HG03439 (cell line): ENCODE measurements at regions not wholly inside any gene's neighbourhood (a gene's known extent, or its start where the extent isn't known, plus 50 kb on each side); places are given as distances from the start of the nearest gene placed in this dataset.
"Not testable (repeated sequence)": the region's sequence is repeated elsewhere in the genome, so short reads cannot be mapped to it uniquely, and the experiment has no call there.

Source experiments
- ATAC-seq: cut with Tn5 transposase; IDR thresholded peaks from one replicate; pipeline ENCODE4 v1.9.1; 2021; ENCODE audit warnings: mild to moderate bottlenecking, moderate library complexity; ENCODE audit not compliant: unreplicated experiment

DNA sequence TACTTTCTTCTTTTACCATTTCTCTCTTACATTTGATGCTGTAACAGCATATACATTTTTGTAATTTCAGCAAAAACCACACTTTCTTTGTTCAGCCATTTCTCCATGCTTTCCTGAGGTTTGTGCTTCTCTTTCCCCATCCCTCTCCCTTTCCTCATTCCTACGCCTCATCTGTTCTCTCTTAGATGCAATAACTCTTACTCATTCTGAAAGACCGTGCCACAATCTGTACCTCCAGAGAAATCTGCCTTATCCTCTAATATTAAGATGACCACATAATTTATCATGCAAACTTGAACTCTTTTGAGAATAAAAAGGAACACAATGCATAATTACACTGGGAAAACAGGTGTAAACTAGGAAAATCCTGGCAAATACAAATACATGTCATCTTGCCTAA lies 588.9 kb downstream of the JRKL start:
- ATAC-seq, result no peak

DNA sequence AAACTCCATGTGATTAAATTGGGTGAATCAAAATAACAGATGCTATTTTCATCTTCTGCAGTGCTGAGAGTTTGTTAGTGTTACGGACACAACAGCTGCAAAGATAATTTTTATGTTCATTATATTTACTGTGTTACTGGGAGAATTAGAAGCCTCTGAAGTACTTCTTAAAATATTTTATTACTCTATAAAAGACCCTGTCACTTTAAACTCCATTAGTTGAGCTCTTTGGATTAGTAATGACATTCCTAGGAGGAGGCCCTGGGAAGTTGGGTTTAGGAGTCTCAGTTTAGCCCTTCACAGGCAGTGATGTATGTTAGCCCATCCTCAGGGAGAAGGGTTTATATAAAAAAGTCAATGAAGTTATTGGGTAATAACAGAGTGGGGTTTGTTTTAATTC lies 596.7 kb downstream of the JRKL start:
- ATAC-seq, result no peak

DNA sequence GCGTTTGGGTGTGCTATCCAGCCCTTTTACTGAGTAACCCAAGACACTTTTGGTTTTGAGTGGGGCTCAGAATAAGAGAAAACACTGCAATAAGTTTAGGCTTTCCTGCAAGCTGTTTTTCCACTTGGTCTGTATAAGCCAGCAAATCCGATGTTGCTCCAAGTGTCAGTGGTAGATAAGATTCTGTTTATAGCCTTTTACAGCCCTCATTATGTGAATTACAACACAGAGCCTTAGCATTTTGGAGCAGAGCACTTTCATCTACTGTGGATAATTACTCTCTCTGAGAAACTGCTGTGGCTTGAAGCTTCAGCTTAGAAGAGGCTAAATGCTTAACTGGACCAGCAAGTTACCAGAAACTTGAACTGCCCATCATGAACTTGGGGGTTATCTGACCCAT lies 601.1 kb downstream of the JRKL start:
- ATAC-seq, result no peak

DNA sequence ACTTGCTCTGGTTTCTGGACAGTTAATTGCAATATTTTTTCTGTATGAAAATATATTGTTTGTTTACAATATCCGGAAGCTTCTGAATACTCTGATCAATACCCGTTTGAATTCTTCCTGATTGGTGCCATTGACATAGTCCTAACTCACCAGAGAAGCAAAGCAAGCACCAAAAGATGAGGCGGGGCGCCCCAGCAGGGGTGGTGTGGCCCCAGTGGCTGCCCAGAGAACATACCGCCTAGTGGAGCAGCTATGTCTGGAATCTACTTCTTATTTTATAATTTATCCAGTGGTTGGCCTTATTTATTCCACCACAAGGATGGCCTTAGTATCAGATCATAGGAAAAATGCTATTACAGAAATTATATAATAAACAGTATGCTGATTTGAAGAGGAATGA lies 610.7 kb downstream of the JRKL start:
- ATAC-seq, result no peak

DNA sequence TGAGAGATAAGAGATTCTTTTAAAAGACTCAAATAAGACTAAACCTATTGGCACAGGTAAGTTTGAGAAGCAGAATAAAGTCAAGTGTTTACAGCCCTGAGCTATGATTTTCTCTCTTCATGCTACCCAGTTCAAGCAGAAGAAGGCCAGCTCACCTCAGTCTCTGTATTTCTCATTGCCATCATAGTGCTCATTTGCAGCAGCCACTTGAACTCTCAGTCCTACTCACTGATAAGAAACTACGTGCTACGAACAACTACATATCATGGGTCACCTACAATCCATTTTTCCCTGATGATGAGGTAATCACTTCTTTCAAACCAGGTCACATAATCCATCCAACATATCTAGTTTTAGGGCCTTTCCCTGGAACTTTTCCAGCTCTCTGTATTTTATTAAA lies 617.5 kb downstream of the JRKL start:
- ATAC-seq, result no peak

DNA sequence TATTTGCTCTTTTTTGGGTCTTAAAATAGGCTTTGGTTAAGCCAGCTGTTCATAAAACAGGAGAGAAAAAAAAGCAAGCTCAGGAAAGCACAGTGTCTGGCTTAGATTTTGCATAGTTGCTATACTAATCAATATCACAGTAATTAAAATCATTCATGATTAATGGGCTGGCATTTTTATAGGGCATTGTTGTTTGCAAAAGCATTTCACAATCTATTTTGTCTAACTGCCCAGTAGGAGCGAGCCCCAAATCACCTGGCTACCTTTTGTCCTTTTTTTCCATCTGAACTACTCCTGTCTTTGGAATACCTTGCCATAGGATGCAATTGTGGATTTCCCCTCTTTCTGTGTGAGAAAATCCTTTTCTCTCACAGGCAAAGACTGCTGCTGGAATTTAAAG lies 619.8 kb downstream of the JRKL start:
- no peak for ATAC-seq

DNA sequence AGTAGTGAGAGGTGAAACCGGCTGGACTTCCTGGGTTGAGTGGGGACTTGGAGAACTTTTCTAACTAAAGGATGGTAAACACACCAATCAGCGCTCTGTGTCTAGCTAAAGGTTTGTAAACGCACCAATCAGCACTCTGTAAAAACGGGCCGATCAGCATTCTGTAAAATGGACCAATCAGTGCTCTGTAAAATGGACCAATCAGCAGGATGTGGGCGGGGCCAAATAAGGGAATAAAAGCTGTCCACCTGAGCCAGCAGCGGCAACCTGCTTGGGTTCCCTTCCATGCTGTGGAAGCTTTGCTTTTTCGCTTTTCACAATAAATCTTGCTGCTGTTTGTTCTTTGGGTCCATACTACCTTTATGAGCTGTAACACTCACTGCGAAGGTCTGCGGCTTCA lies 621.2 kb downstream of the JRKL start:
- ATAC-seq, result not testable (repeated sequence)

DNA sequence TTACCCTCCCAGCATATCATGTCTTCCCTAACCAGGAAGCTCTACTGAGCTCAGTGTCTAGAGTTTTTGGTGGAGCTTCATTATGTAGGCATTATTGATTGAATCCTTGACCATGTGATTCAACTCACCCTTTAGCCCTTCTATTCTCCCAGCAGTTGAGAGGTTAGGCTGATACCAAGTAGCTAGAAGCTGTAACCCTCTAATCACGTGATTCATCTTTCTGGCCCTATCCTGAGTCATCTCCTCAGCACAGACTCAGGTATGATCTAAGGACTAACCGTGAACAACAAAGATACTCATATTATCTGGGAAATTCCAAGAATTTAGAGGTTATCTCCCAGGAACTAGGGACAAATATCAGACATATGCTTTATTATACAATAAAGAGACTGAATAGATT lies 625.5 kb downstream of the JRKL start:
- ATAC-seq, result no peak

DNA sequence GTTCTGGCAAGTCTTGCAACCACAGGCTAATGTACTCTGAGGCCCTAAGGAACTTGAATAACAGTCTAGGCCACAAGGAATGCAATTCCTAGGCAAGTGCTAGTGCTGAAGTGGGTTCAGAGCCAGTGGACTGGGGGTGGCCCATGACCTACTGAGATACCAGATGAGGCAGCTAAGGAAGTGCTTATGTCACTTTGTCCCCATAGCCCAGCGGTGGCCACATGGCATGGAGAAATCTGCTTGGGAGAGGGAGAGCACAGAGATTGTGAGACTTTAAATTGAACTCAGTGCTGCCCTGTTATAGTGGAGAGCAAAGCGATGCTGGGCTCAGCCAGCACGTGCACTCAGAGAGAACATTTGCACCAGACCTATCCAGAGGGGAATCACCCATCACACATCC lies 629.5 kb downstream of the JRKL start:
- ATAC-seq, result no peak

DNA sequence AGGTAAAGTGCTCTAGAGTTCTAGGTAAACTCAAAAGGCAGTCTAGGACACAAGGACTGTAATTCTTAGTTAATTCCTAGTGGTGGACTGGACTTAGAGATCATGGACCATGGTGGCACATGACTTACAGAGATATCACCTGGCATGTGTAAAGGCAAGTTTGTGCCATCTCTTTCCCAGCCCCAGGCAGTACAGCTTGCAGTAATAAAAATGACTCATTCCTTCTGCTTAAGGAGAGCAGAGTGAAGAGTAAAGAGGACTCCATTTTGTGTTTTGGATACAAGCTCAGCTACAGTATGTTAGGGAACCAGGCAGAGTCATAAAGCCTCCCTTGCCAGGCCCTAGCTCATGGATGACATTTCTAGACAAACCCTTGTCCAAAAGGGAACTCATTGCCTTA lies 629.9 kb downstream of the JRKL start:
- no peak for ATAC-seq

DNA sequence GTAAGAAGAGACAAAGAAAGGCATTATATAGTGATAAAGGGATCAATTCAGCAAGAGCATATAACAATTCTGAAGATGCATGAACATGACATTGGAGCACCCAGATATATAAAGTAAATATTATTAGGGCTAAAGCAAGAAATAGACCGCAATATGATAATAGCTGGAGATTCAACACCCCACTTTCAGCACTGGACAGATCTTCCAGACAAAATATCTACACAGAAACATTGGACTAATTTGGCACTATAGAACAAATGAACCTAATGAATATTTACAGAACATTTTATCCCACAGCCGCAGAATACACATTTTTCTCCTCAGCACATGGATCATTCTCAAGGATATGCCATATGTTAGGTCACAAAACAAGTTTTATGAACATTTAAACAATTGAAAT lies 633.1 kb downstream of the JRKL start:
- no peak for ATAC-seq

DNA sequence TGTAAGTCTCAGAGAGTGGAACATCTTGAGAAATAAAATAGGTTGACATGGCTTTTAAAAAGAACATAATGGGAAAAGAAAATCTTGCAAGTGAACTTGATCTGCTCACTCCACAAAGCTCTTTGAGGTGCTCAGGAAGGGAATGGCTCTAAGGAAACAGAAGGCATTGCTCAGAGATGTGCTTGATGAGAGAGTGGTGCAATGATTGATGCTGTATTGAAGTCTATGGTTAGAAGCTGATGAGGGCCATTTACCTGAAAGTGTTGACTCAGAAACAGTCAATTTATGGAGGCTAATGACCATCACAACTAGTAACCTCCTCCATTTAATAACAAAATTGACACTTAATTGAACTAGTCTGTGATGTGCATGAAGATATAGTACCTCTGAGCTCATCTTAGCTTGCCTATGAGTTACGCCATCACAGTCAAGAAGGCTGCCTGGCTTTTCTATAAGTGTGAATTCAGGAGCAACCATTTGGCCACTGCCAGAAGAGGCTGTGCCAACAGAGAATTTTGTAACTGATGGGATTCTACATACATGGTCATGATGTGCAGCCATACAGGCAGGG lies 639.1 kb downstream of the JRKL start:
- ATAC-seq, result no peak

DNA sequence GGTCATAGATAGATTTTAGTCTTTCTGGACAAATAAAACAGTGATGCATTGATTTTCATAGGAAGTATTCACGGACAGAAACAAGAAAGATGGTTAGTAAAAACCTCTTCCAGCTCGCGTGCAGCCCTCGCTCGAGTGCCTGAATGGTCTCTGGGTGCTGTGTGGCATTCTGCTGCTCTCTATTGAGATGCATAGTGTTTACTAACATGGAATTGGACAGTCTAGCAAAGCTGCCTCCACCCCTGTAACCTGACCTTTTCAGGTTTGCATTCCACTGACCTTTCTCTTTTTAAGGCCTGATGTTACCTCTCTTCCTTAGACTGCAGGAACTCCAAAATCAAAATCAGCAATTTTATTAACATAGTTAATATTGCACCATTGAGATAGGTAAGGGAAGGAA lies 643.4 kb downstream of the JRKL start:
- no peak for ATAC-seq

DNA sequence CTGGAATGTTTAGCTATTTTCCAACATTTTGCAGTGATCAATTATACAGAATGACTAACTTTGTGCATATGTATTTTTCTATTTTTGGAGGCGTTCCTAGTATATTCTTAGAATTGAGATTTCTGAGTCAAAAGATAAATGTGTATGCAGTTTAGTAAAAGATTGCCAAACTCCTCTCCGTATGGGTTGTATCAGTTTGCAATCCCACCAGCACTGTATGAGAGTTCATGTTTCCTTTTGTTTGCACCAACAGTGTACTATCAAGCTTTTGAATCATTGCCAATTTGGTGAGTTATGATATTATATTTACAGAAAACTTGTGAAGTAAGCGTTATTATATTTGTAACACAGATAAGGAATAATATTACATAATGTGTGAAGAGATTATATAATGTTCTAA lies 658.7 kb downstream of the JRKL start:
- no peak for ATAC-seq

DNA sequence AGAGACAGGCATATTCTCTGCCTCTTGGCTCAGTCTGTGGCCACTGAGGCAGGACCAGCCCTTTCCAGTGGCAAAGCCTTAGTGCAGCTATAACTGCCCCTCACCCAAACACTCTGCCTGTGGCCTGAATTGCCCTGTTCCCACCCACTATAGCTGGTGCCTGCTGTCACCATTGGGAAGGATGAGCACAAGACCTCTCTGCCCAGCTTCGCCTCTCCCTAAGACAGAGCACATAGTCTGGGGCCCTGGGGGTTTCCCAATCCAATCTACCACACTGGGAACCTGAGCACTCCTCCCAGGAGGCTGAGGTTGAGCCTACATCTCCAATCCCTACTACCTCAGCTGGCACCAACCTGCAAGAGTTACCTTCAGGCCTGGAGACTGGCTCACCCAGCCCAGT lies 670.4 kb downstream of the JRKL start:
- no peak for ATAC-seq

DNA sequence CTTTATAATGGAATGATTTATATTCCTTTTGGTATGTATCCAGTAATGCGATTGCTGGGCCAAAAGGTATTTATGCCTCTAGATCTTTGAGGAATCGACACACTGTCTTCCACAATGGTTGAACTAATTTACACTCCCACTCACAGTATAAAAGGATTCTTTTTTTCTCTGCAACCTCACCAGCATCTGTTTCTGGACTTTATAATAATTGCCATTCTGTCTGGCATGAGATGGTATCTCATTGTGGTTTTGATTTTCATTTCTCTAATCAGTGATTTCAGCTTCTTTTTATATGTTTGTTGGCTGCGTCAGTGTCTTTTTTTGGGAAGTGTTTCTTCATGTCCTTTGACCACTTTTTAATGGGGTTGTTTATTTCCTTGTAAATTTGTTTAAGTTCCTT lies 679.3 kb downstream of the JRKL start:
- ATAC-seq, result no peak

DNA sequence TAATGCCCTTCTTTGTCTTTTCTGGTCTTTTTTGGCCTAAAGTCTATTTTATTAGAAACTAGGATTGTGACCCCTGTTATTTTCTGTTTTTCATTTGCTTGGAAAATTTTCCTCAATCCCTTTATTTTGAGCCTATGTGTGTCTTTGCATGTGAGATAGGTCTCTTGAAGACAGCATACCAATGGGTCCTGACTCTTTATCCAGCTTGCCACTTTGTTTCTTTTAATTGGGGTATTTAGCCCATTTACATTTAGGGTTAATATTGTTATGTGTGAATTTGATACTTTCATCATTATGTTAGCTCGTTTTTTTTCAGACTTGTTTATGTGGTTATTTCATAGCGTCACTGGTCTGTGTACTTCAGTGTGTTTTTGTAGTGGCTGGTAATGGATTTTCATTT lies 682.6 kb downstream of the JRKL start:
- no peak for ATAC-seq

DNA sequence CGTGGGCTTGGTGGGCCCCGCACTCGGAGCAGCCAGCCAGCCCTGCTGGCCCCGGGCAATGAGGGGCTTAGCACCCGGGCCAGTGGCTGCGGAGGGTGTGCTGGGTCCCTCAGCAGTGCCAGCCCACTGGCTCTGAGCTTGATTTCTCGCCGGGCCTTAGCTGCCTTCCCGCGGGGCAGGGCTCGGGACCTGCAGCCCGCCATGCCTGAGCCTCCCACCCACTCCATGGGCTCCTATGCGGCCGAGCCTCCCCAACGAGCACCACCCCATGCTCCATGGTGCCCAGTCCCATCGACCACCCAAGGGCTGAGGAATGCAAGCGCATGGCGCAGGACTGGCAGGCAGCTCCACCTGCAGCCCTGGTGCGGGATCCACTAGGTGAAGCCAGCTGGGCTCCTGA lies 686.9 kb downstream of the JRKL start:
- ATAC-seq, result not testable (repeated sequence)

DNA sequence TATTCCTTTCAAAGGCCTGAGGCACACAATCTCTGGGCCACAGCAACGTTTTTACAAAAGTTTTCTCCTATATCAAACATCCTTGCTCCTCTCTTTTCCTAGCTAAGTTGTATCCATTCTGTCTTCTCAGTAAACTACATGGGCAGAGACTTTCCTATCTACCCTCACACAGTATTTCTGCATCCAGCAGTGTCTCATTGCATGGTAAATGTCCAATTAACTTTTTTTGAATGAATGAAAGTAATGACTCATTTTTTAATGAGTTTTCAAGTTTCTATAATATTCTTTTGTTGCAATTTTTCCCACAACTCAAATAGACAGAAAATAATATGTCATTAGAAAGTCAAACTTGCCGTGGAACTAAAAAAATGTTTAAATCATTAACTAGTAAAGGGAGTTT lies 688.6 kb downstream of the JRKL start:
- no peak for ATAC-seq

DNA sequence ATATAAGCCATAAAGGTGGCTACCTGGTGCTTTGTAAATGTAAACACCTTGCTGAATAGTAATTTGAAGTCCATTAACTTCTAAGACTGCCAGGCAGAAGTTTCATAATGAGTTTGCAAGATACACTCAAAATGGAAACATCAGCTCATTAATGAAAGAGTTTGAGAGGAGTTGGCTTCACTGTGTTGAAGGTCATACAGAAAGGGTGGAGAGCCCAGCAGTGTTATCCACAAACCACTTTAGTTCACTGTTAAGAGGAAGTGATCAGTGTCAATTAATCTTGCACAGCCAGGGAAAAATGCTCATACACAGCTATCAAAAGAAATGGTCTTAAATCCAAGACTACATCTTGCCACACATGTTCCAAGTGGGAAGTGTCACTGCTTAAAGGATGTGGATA lies 689.4 kb downstream of the JRKL start:
- ATAC-seq, result no peak

DNA sequence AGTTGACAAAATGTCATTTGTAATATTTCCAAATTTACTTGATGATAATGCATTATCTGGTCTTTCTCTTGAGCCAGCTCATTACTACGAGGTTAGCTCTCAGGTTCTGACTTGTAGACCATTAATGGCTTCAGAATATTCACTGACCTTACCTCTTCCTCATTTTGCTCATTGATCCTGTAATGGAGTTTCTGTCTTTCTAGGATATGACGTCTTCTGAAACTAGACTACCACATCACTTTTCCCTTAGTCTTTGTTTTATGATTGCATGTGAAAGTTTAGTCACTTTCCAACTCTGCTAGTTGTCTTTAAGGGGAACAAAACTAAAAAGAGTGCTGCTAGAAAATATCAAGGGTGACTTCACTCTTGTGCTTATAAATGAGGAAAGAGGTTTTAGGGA lies 697.6 kb downstream of the JRKL start:
- ATAC-seq, result no peak

DNA sequence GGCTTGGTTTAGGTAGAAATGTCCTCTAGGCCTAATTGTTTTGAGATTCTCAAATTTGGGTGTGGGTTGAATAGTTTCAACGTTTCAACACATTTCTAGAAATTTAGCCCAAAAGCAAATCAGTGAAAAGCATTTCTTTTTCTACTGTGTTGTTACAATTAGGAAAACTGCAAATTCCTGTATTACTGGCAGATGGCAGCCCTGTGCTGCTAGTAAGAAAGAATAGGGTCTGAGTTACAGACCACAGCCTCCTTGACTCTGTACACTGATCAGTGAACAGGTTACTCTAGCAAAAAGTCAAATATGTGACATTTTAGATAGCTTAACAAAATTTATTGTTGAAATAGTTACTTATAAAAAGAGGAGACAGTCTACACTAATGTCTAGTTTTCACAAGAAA lies 703.0 kb downstream of the JRKL start:
- no peak for ATAC-seq

DNA sequence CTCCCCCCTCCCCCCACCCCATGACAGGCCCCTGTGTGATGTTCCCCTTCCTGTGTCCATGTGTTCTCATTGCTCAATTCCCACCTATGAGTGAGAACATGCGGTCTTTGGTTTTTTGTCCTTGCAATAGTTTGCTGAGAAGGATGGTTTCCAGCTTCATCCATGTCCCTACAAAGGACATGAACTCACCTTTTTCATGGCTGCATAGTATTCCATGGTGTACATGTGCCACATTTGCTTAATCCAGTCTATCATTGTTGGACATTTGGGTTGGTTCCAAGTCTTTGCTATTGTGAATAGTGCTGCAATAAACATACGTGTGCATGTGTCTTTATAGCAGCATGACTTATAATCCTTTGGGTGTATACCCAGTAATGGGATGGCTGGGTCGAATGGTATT lies 712.4 kb downstream of the JRKL start:
- ATAC-seq, result not testable (repeated sequence)

DNA sequence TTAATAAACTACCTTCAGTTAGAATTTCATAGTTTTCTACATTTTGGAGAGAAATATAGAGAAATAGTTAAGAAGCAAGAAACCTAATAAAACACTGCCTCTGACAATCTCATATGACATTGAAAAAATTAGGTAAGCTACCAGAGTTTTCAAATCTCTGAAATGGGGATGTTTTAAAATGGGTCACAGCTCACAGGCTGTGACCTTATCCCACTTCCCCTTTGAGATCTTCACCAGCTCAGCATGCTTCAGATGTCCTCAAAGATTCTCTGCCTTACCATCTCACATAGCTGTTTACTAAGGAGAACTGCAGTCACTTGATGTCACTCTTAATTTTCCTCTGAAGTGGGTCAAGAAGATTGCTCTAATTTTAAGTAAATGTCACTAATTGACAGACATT lies 717.8 kb downstream of the JRKL start:
- no peak for ATAC-seq
